NCI-H2029 (cell line): ENCODE measurements at regions not wholly inside any gene's neighbourhood (a gene's known extent, or its start where the extent isn't known, plus 50 kb on each side); places are given as distances from the start of the nearest gene placed in this dataset.
"Not testable (repeated sequence)": the region's sequence is repeated elsewhere in the genome, so short reads cannot be mapped to it uniquely, and the experiment has no call there.

ENCODE experiments used
- DNase-seq: peaks from one replicate; lab custom pipeline; 2025; lab: John Stamatoyannopoulos, UW

GRCh38 chr4:126592088-126592487 lies 1040.7 kb upstream of the INTU start:
- DNase-seq = no peak

GRCh38 chr4:126593626-126594025 lies 1039.1 kb upstream of the INTU start:
- no peak for DNase-seq

- no peak for DNase-seq
Observed at GRCh38 chr4:126595643-126596042, 1037.1 kb upstream of the INTU start.

- no peak for DNase-seq
Observed at GRCh38 chr4:126599746-126600145, 1033.0 kb upstream of the INTU start.

GRCh38 chr4:126603210-126603609 lies 1029.5 kb upstream of the INTU start:
- no peak for DNase-seq

- no peak for DNase-seq
Observed at GRCh38 chr4:126603825-126604224, 1028.9 kb upstream of the INTU start.

GRCh38 chr4:126604268-126604867 lies 1028.4 kb upstream of the INTU start:
- DNase-seq = no peak

GRCh38 chr4:126610933-126611332 lies 1021.8 kb upstream of the INTU start:
- DNase-seq = no peak

- DNase-seq = no peak
Observed at GRCh38 chr4:126611900-126612299, 1020.9 kb upstream of the INTU start.

GRCh38 chr4:126614356-126614855 lies 1018.4 kb upstream of the INTU start:
- DNase-seq = no peak

GRCh38 chr4:126616795-126617194 lies 1016.0 kb upstream of the INTU start:
- DNase-seq = no peak

- no peak for DNase-seq
Observed at GRCh38 chr4:126627255-126627654, 1005.5 kb upstream of the INTU start.

- DNase-seq = no peak
Observed at GRCh38 chr4:126628933-126629332, 1003.8 kb upstream of the INTU start.

GRCh38 chr4:126630230-126630629 lies 1002.5 kb upstream of the INTU start:
- DNase-seq = no peak

GRCh38 chr4:126633306-126633705 lies 999.5 kb upstream of the INTU start:
- no peak for DNase-seq

- no peak for DNase-seq
Observed at GRCh38 chr4:126637706-126638105, 995.1 kb upstream of the INTU start.

- no peak for DNase-seq
Observed at GRCh38 chr4:126647320-126647719, 985.4 kb upstream of the INTU start.

GRCh38 chr4:126647756-126648397 lies 984.9 kb upstream of the INTU start:
- DNase-seq = no peak

GRCh38 chr4:126658411-126658810 lies 974.3 kb upstream of the INTU start:
- DNase-seq = no peak

GRCh38 chr4:126661194-126661593 lies 971.6 kb upstream of the INTU start:
- DNase-seq = no peak

- DNase-seq = no peak
Observed at GRCh38 chr4:126664839-126665238, 967.9 kb upstream of the INTU start.

- not testable (repeated sequence) for DNase-seq
Observed at GRCh38 chr4:126670038-126670437, 962.7 kb upstream of the INTU start.

GRCh38 chr4:126678618-126679017 lies 954.1 kb upstream of the INTU start:
- peak; percentile 17 for DNase-seq

GRCh38 chr4:126679303-126679702 lies 953.5 kb upstream of the INTU start:
- no peak for DNase-seq
